ENCODE measurements at regions not wholly inside any gene's neighbourhood (a gene's known extent, or its start where the extent isn't known, plus 50 kb on each side); places are given as distances from the start of the nearest gene placed in this dataset.

DNA sequence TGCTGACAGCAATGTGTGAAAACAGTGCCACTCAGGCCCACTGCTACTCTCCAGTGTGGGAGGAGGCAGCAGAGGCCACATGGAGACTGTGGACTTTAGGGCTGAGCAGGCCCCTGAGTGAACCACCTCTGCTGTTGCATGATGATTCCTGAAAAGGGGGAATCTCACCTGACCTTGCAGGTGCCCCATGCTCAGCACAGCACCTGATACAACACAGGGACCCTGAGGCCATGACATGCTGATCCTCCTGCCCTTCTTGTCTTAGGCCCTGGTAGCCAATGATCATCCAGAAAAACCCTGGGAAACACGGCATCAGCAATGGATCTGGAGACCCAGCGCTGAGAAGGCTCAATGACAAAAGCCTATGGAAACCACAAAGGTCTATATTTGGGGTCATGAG, 446.8 kb upstream of the MYT1L start (continued):
- TF ChIP-seq, protein P1, sequence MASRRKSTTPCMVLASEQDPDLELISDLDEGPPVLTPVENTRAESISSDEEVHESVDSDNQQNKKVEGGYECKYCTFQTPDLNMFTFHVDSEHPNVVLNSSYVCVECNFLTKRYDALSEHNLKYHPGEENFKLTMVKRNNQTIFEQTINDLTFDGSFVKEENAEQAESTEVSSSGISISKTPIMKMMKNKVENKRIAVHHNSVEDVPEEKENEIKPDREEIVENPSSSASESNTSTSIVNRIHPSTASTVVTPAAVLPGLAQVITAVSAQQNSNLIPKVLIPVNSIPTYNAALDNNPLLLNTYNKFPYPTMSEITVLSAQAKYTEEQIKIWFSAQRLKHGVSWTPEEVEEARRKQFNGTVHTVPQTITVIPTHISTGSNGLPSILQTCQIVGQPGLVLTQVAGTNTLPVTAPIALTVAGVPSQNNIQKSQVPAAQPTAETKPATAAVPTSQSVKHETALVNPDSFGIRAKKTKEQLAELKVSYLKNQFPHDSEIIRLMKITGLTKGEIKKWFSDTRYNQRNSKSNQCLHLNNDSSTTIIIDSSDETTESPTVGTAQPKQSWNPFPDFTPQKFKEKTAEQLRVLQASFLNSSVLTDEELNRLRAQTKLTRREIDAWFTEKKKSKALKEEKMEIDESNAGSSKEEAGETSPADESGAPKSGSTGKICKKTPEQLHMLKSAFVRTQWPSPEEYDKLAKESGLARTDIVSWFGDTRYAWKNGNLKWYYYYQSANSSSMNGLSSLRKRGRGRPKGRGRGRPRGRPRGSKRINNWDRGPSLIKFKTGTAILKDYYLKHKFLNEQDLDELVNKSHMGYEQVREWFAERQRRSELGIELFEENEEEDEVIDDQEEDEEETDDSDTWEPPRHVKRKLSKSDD (conservative IDR thresholded peaks at IDR 0.05; ENCODE audit: low read length) = no peak
- TF ChIP-seq MYBL2 (IDR thresholded peaks at IDR 0.05; ENCODE audit: low read depth) (no peak), MYBL2 (CRISPR knock-in tag; IDR thresholded peaks at IDR 0.05; ENCODE audit: borderline replicate concordance) (no peak), POLR2B (IDR thresholded peaks at IDR 0.05; ENCODE audit: low read depth, partially characterized antibody) (no peak)
- TF ChIP-seq, protein P2, sequence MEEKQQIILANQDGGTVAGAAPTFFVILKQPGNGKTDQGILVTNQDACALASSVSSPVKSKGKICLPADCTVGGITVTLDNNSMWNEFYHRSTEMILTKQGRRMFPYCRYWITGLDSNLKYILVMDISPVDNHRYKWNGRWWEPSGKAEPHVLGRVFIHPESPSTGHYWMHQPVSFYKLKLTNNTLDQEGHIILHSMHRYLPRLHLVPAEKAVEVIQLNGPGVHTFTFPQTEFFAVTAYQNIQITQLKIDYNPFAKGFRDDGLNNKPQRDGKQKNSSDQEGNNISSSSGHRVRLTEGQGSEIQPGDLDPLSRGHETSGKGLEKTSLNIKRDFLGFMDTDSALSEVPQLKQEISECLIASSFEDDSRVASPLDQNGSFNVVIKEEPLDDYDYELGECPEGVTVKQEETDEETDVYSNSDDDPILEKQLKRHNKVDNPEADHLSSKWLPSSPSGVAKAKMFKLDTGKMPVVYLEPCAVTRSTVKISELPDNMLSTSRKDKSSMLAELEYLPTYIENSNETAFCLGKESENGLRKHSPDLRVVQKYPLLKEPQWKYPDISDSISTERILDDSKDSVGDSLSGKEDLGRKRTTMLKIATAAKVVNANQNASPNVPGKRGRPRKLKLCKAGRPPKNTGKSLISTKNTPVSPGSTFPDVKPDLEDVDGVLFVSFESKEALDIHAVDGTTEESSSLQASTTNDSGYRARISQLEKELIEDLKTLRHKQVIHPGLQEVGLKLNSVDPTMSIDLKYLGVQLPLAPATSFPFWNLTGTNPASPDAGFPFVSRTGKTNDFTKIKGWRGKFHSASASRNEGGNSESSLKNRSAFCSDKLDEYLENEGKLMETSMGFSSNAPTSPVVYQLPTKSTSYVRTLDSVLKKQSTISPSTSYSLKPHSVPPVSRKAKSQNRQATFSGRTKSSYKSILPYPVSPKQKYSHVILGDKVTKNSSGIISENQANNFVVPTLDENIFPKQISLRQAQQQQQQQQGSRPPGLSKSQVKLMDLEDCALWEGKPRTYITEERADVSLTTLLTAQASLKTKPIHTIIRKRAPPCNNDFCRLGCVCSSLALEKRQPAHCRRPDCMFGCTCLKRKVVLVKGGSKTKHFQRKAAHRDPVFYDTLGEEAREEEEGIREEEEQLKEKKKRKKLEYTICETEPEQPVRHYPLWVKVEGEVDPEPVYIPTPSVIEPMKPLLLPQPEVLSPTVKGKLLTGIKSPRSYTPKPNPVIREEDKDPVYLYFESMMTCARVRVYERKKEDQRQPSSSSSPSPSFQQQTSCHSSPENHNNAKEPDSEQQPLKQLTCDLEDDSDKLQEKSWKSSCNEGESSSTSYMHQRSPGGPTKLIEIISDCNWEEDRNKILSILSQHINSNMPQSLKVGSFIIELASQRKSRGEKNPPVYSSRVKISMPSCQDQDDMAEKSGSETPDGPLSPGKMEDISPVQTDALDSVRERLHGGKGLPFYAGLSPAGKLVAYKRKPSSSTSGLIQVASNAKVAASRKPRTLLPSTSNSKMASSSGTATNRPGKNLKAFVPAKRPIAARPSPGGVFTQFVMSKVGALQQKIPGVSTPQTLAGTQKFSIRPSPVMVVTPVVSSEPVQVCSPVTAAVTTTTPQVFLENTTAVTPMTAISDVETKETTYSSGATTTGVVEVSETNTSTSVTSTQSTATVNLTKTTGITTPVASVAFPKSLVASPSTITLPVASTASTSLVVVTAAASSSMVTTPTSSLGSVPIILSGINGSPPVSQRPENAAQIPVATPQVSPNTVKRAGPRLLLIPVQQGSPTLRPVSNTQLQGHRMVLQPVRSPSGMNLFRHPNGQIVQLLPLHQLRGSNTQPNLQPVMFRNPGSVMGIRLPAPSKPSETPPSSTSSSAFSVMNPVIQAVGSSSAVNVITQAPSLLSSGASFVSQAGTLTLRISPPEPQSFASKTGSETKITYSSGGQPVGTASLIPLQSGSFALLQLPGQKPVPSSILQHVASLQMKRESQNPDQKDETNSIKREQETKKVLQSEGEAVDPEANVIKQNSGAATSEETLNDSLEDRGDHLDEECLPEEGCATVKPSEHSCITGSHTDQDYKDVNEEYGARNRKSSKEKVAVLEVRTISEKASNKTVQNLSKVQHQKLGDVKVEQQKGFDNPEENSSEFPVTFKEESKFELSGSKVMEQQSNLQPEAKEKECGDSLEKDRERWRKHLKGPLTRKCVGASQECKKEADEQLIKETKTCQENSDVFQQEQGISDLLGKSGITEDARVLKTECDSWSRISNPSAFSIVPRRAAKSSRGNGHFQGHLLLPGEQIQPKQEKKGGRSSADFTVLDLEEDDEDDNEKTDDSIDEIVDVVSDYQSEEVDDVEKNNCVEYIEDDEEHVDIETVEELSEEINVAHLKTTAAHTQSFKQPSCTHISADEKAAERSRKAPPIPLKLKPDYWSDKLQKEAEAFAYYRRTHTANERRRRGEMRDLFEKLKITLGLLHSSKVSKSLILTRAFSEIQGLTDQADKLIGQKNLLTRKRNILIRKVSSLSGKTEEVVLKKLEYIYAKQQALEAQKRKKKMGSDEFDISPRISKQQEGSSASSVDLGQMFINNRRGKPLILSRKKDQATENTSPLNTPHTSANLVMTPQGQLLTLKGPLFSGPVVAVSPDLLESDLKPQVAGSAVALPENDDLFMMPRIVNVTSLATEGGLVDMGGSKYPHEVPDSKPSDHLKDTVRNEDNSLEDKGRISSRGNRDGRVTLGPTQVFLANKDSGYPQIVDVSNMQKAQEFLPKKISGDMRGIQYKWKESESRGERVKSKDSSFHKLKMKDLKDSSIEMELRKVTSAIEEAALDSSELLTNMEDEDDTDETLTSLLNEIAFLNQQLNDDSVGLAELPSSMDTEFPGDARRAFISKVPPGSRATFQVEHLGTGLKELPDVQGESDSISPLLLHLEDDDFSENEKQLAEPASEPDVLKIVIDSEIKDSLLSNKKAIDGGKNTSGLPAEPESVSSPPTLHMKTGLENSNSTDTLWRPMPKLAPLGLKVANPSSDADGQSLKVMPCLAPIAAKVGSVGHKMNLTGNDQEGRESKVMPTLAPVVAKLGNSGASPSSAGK (IDR thresholded peaks at IDR 0.05) = no peak

Measured in K562 (cell line).